OCI-LY7 (cell line): ENCODE measurements at regions not wholly inside any gene's neighbourhood (a gene's known extent, or its start where the extent isn't known, plus 50 kb on each side); places are given as distances from the start of the nearest gene placed in this dataset.

Experiments
- BruUV-seq: library from RNA; stranded (reverse); fragments of 400-500 nt; replicated peaks from 2 replicates; lab custom pipeline; 2021; lab: Mats Ljungman, UMichigan
- CTCF ChIA-PET: fragments of 300-600 bp; sonication (Branson Sonifier 250); formaldehyde crosslinking; loops from one replicate; lab custom pipeline; 2022; ENCODE audit warnings: antibody characterized with exemption; ENCODE audit not compliant: unreplicated experiment; lab: Charles Lee
- POLR2A ChIA-PET: fragments of 300-600 bp; sonication (Branson Sonifier 250); formaldehyde crosslinking; loops from one replicate; lab custom pipeline; 2022; ENCODE audit warnings: antibody characterized with exemption; lab: Charles Lee
- DNase-seq: peaks from one replicate; pipeline ENCODE4 v3.0.0-alpha.2; 2015; ENCODE audit warnings: low spot score
- H2AFZ ChIP-seq: fragments of 200-600 bp; sonication (generic), shearing (Covaris generic); 2 replicates; pipeline ENCODE4 v1.6.1; 2014; ENCODE audit warnings: mild to moderate bottlenecking, antibody characterized with exemption, low read length, moderate library complexity
- H3K27ac ChIP-seq: fragments of 200-600 bp; sonication (generic); 2 replicates; pipeline ENCODE4 v1.5.1; 2014; ENCODE audit warnings: mixed run types, low read depth, mild to moderate bottlenecking, moderate library complexity, low read length, inconsistent platforms; ENCODE audit not compliant: poor library complexity, severe bottlenecking
- H3K36me3 ChIP-seq: fragments of 200-600 bp; sonication (generic); 2 replicates; pipeline ENCODE4 v1.6.1; 2014; ENCODE audit warnings: mild to moderate bottlenecking, antibody characterized with exemption, low read length, moderate library complexity, mixed read lengths; ENCODE audit not compliant: insufficient read depth
- H3K4me1 ChIP-seq: fragments of 200-600 bp; sonication (generic); 2 replicates; pipeline ENCODE4 v1.5.1; 2014; ENCODE audit warnings: mild to moderate bottlenecking, low read length; ENCODE audit not compliant: insufficient read depth, poor library complexity, severe bottlenecking
- H3K4me2 ChIP-seq: fragments of 200-600 bp; sonication (generic); 2 replicates; pipeline ENCODE4 v1.6.1; 2014; ENCODE audit warnings: mild to moderate bottlenecking, low read length
- H3K4me3 ChIP-seq: fragments of 200-600 bp; sonication (generic); 2 replicates; pipeline ENCODE4 v1.5.1; 2014; ENCODE audit warnings: mild to moderate bottlenecking, low read depth, low read length; ENCODE audit not compliant: poor library complexity, severe bottlenecking
- H3K79me2 ChIP-seq: fragments of 200-600 bp; sonication (generic); 2 replicates; pipeline ENCODE4 v1.6.1; 2016; ENCODE audit warnings: low read depth, mild to moderate bottlenecking, low read length, moderate library complexity, mixed read lengths; ENCODE audit not compliant: insufficient read depth
- H3K9me2 ChIP-seq: fragments of 200-600 bp; sonication (generic); 2 replicates; pipeline ENCODE4 v1.6.1; 2016; ENCODE audit warnings: mild to moderate bottlenecking, low read length, mixed read lengths; ENCODE audit not compliant: insufficient read depth
- H3K9me3 ChIP-seq: fragments of 200-600 bp; sonication (generic); 2 replicates; pipeline ENCODE4 v1.6.1; 2014; ENCODE audit warnings: mild to moderate bottlenecking, mixed run types, low read length, mixed read lengths
- H4K20me1 ChIP-seq: fragments of 200-600 bp; sonication (generic); 2 replicates; pipeline ENCODE4 v1.6.1; 2014; ENCODE audit warnings: mild to moderate bottlenecking, antibody characterized with exemption, low read length, moderate library complexity, mixed read lengths; ENCODE audit not compliant: insufficient read depth
- EZH2phosphoT487 ChIP-seq: fragments of 200-600 bp; sonication (generic); IDR thresholded peaks from 2 replicates; pipeline ENCODE4 v1.6.1; 2018; ENCODE audit warnings: low read depth, borderline replicate concordance, mild to moderate bottlenecking, mixed run types, antibody characterized with exemption, low read length, moderate library complexity, mixed read lengths
- intact Hi-C: fragments of 100-400 bp; cut with micrococcal nuclease; formaldehyde crosslinking; loops from one replicate; pipeline ENCODE4 v1.10.0; 2022; ENCODE audit not compliant: unreplicated experiment
- TF ChIP-seq, protein P1 (sequence below): fragments of 200-600 bp; sonication (generic); conservative IDR thresholded peaks from 2 replicates; pipeline ENCODE4 v1.5.1; 2014; ENCODE audit warnings: mild to moderate bottlenecking, antibody characterized with exemption, low read length, moderate library complexity, mixed read lengths

GRCh38 chr9:71245651-71246050 lies 124.2 kb upstream of the TRPM3 start:
- Histone ChIP-seq H3K4me2 (no peak overlapping the region), H3K4me3 (no peak overlapping the region), H3K79me2 (no peaks in the 10 kb centered on the region), H3K4me1 (no peaks in the 10 kb centered on the region), H4K20me1 (no peaks in the 10 kb centered on the region), H3K27ac (no peak overlapping the region), H3K9me2 (no peaks in the 10 kb centered on the region), H2AFZ (no peak overlapping the region), H3K36me3 (no peaks in the 10 kb centered on the region), H3K9me3 (no peaks in the 10 kb centered on the region)
- TF ChIP-seq, protein P1, sequence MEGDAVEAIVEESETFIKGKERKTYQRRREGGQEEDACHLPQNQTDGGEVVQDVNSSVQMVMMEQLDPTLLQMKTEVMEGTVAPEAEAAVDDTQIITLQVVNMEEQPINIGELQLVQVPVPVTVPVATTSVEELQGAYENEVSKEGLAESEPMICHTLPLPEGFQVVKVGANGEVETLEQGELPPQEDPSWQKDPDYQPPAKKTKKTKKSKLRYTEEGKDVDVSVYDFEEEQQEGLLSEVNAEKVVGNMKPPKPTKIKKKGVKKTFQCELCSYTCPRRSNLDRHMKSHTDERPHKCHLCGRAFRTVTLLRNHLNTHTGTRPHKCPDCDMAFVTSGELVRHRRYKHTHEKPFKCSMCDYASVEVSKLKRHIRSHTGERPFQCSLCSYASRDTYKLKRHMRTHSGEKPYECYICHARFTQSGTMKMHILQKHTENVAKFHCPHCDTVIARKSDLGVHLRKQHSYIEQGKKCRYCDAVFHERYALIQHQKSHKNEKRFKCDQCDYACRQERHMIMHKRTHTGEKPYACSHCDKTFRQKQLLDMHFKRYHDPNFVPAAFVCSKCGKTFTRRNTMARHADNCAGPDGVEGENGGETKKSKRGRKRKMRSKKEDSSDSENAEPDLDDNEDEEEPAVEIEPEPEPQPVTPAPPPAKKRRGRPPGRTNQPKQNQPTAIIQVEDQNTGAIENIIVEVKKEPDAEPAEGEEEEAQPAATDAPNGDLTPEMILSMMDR: no peak
- TF ChIP-seq EZH2phosphoT487: no peak
- ChIA-PET POLR2A (no interaction called here), CTCF (no interaction called here)
- no TSS peak for BruUV-seq
- intact Hi-C loops: loop anchor here (10.0 kb wide), 1 partner anchor 321 kb away; no protein-coding TSS in a partner anchor
- DNase-seq: no peak

- ChIA-PET POLR2A (no interaction called here), CTCF (no interaction called here)
- Histone ChIP-seq H3K4me1 (no peaks in the 10 kb centered on the region), H3K4me2 (no peak overlapping the region), H3K27ac (no peak overlapping the region), H3K36me3 (no peaks in the 10 kb centered on the region), H3K79me2 (no peaks in the 10 kb centered on the region), H3K9me2 (no peaks in the 10 kb centered on the region), H3K4me3 (no peak overlapping the region), H3K9me3 (no peaks in the 10 kb centered on the region), H4K20me1 (no peaks in the 10 kb centered on the region), H2AFZ (no peak overlapping the region)
- DNase-seq: no peak
- no TSS peak for BruUV-seq
- intact Hi-C loops: loop anchor here (10.0 kb wide), 1 partner anchor 319 kb away; no protein-coding TSS in a partner anchor
- TF ChIP-seq, protein P1: no peak
- TF ChIP-seq EZH2phosphoT487: no peak
Measured at GRCh38 chr9:71243951-71244350, 122.5 kb upstream of the TRPM3 start.

DNA sequence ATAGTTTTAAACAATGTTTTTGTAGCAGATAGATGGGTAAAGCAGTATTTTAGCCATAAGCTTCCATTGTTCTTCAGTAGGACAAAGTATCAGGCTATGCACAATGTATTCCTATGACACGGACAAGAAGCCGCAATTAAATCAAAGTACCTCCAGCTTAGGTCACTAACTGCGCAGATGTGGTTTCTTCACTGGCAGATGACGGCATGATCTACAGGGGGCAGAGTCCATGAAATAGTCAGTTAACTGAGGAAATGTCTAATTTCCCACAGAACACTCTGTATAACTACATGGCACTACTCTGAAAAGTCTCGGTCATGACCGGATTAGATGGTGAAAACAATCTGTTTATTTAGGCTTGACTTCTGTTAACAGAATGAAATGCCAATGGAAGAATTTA lies 120.7 kb upstream of the TRPM3 start:
- no peaks in the 10 kb centered on the region for H3K79me2 ChIP-seq
- intact Hi-C loops: loop anchor here (10.0 kb wide), 1 partner anchor 317 kb away; no protein-coding TSS in a partner anchor
- ChIA-PET POLR2A (interaction anchor here (0.5 to 0.6 kb wide), 2 partner anchors 43 to 89 kb away, joined by 3 read pairs; no protein-coding TSS in a partner anchor), CTCF (no interaction called here)
- TF ChIP-seq, protein P1: no peak
- no peak for TF ChIP-seq EZH2phosphoT487
- H2AFZ ChIP-seq: no peak overlapping the region
- H3K36me3 ChIP-seq: no peaks in the 10 kb centered on the region
- no TSS peak for BruUV-seq
- no peak overlapping the region for H3K27ac ChIP-seq
- H3K9me2 ChIP-seq: no peaks in the 10 kb centered on the region
- no peak for DNase-seq
- no peak overlapping the region for H3K4me3 ChIP-seq
- no peaks in the 10 kb centered on the region for H3K9me3 ChIP-seq
- no peaks in the 10 kb centered on the region for H3K4me1 ChIP-seq
- H3K4me2 ChIP-seq: no peak overlapping the region
- H4K20me1 ChIP-seq: no peaks in the 10 kb centered on the region
